ENCODE measurements at regions not wholly inside any gene's neighbourhood (a gene's known extent, or its start where the extent isn't known, plus 50 kb on each side); places are given as distances from the start of the nearest gene placed in this dataset.

DNA sequence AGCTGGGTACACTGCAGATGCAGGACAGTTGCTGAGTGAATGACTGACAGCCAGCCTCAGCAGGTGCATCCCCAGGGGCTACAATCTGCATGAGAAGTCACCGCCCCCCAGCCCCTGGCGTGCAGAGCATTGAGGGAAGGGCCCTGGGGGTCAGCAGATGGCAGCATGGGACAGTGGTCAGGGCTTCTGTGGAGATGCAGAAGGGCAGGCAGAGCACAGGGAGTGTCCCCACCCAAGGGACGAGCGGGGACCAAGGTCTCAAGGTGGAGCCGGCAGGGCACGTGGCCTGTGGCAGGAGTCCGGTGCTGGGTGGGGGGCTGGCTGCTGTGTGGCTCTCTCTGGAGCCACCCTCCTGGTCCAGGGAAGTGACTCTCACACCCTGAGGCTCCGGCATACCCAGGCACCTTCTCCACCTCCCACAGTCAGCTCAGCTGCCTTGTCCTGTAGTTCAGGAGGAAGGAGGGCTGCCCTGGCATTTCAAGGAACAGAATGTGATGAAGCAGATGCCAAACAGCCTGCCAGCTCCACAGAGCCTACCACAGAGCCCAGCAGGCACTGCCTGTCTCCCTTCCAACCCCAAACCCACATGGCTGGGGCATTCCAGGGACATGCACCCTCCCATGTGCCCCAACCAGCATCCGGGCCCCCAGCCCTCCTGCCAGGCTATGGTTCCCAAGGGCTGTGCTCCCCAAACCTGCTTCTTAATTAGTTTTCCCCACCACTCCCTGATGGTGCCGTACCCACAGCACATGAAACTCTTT is 114.5 kb downstream of the TMEM130 start:
- H3K9me3 ChIP-seq (ENCODE audit: insufficient read depth, low read length) = no peaks in the 10 kb centered on the region
- no peak for TF ChIP-seq EZH2phosphoT487 (IDR thresholded peaks at IDR 0.05; ENCODE audit: low read depth)
- TF ChIP-seq, protein P1, sequence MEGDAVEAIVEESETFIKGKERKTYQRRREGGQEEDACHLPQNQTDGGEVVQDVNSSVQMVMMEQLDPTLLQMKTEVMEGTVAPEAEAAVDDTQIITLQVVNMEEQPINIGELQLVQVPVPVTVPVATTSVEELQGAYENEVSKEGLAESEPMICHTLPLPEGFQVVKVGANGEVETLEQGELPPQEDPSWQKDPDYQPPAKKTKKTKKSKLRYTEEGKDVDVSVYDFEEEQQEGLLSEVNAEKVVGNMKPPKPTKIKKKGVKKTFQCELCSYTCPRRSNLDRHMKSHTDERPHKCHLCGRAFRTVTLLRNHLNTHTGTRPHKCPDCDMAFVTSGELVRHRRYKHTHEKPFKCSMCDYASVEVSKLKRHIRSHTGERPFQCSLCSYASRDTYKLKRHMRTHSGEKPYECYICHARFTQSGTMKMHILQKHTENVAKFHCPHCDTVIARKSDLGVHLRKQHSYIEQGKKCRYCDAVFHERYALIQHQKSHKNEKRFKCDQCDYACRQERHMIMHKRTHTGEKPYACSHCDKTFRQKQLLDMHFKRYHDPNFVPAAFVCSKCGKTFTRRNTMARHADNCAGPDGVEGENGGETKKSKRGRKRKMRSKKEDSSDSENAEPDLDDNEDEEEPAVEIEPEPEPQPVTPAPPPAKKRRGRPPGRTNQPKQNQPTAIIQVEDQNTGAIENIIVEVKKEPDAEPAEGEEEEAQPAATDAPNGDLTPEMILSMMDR (IDR thresholded peaks at IDR 0.05; ENCODE audit: low read depth, low read length) = peak; percentile 46
- H3K27me3 ChIP-seq (ENCODE audit: low read depth, low read length) = peaks cover 2% of the 10 kb centered on the region; the same call in 1 of the 2 replicates
- H2AFZ ChIP-seq (ENCODE audit: low read depth, low read length) = no peak overlapping the region
- H3K4me1 ChIP-seq (ENCODE audit: low read length) = no peaks in the 10 kb centered on the region
- H3K36me3 ChIP-seq (replicated peaks; ENCODE audit: low read depth, low read length) = no peaks in the 10 kb centered on the region
- H3K4me3 ChIP-seq (ENCODE audit: low read length) = no peak overlapping the region
- H3K4me2 ChIP-seq (ENCODE audit: low read length) = no peak overlapping the region
- no peaks in the 10 kb centered on the region for H3K79me2 ChIP-seq (ENCODE audit: low read length)
- H3K27ac ChIP-seq (ENCODE audit: low read length) = no peak overlapping the region
- no peaks in the 10 kb centered on the region for H4K20me1 ChIP-seq (ENCODE audit: insufficient read depth, low read length)
- no peak overlapping the region for H3K9ac ChIP-seq (ENCODE audit: low read length)

DNA sequence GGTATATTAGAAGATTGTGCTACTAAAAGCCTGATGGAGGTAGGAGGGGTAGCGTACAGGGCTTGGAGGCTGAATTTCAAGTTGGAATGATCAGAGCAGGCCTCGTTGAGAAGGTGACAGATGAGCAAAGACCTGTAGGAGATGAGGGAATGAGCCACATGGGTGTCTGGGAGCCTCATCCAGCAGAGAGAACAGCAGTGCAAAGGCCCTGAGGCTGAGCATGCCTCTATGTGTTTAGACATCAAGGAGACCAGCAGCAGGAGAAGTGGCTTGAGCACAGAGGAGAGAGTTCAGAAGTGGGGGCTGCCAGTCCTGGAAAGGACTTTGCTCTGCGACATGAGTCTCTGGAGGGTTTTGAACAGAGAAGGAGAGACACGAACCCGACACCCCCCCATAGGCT is 111.7 kb downstream of the TMEM130 start:
- H3K27ac ChIP-seq (ENCODE audit: low read length) = no peak overlapping the region
- peaks cover 18% of the 10 kb centered on the region; the same call in 1 of the 2 replicates for H3K27me3 ChIP-seq (ENCODE audit: low read depth, low read length)
- TF ChIP-seq, protein P1 (IDR thresholded peaks at IDR 0.05; ENCODE audit: low read depth, low read length) = no peak
- TF ChIP-seq EZH2phosphoT487 (IDR thresholded peaks at IDR 0.05; ENCODE audit: low read depth) = no peak
- H3K79me2 ChIP-seq (ENCODE audit: low read length) = no peaks in the 10 kb centered on the region
- no peak overlapping the region for H3K4me3 ChIP-seq (ENCODE audit: low read length)
- H3K4me2 ChIP-seq (ENCODE audit: low read length) = no peak overlapping the region
- no peaks in the 10 kb centered on the region for H3K4me1 ChIP-seq (ENCODE audit: low read length)
- no peak overlapping the region for H2AFZ ChIP-seq (ENCODE audit: low read depth, low read length)
- no peaks in the 10 kb centered on the region for H3K9me3 ChIP-seq (ENCODE audit: insufficient read depth, low read length)
- H3K36me3 ChIP-seq (replicated peaks; ENCODE audit: low read depth, low read length) = no peaks in the 10 kb centered on the region
- no peak overlapping the region for H3K9ac ChIP-seq (ENCODE audit: low read length)
- H4K20me1 ChIP-seq (ENCODE audit: insufficient read depth, low read length) = no peaks in the 10 kb centered on the region

DNA sequence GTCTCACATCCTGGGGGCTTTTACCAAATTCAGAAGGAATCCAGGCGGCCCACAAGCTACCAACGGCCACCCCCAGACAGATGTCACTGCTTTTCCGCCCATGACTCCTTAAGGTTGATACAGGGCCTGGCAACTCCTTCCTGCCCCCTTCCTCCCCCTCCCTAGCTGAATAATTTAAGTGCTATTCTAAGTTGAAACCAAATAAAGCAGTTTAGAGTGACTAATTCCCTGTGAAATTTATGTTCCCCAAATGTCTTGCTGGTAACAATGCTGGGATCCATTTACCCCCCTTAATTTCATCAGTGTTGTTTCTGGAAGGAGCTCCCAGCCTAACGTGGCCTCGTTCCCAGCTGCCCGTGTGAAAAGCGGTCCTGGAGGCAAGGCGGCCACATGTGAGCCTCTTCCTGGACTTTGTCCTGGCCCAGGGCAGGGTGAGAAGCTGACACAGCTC is 109.6 kb downstream of the TMEM130 start:
- Histone ChIP-seq H3K27me3 (ENCODE audit: low read depth, low read length) (peaks cover 23% of the 10 kb centered on the region; the same call in 1 of the 2 replicates), H3K79me2 (ENCODE audit: low read length) (no peaks in the 10 kb centered on the region), H3K9ac (ENCODE audit: low read length) (no peak overlapping the region), H2AFZ (ENCODE audit: low read depth, low read length) (no peak overlapping the region), H3K27ac (ENCODE audit: low read length) (no peak overlapping the region), H3K9me3 (ENCODE audit: insufficient read depth, low read length) (no peaks in the 10 kb centered on the region), H4K20me1 (ENCODE audit: insufficient read depth, low read length) (no peaks in the 10 kb centered on the region), H3K4me2 (ENCODE audit: low read length) (no peak overlapping the region), H3K4me1 (ENCODE audit: low read length) (no peaks in the 10 kb centered on the region), H3K4me3 (ENCODE audit: low read length) (no peak overlapping the region), H3K36me3 (replicated peaks; ENCODE audit: low read depth, low read length) (no peaks in the 10 kb centered on the region)
- TF ChIP-seq, protein P1 (IDR thresholded peaks at IDR 0.05; ENCODE audit: low read depth, low read length) = no peak
- no peak for TF ChIP-seq EZH2phosphoT487 (IDR thresholded peaks at IDR 0.05; ENCODE audit: low read depth)

GRCh38 chr7:98761225-98761624 is 108.6 kb downstream of the TMEM130 start:
- Histone ChIP-seq H3K9ac (ENCODE audit: low read length) (no peak overlapping the region), H3K36me3 (replicated peaks; ENCODE audit: low read depth, low read length) (no peaks in the 10 kb centered on the region), H3K79me2 (ENCODE audit: low read length) (no peaks in the 10 kb centered on the region), H3K27ac (ENCODE audit: low read length) (no peak overlapping the region), H3K4me2 (ENCODE audit: low read length) (no peak overlapping the region), H3K27me3 (ENCODE audit: low read depth, low read length) (peaks cover 23% of the 10 kb centered on the region; the same call in 1 of the 2 replicates), H3K9me3 (ENCODE audit: insufficient read depth, low read length) (no peaks in the 10 kb centered on the region), H4K20me1 (ENCODE audit: insufficient read depth, low read length) (no peaks in the 10 kb centered on the region), H3K4me1 (ENCODE audit: low read length) (no peaks in the 10 kb centered on the region), H3K4me3 (ENCODE audit: low read length) (no peak overlapping the region), H2AFZ (ENCODE audit: low read depth, low read length) (no peak overlapping the region)
- no peak for TF ChIP-seq EZH2phosphoT487 (IDR thresholded peaks at IDR 0.05; ENCODE audit: low read depth)
- TF ChIP-seq, protein P1 (IDR thresholded peaks at IDR 0.05; ENCODE audit: low read depth, low read length) = no peak
